ENCODE measurements at regions not wholly inside any gene's neighbourhood (a gene's known extent, or its start where the extent isn't known, plus 50 kb on each side); places are given as distances from the start of the nearest gene placed in this dataset.

DNA sequence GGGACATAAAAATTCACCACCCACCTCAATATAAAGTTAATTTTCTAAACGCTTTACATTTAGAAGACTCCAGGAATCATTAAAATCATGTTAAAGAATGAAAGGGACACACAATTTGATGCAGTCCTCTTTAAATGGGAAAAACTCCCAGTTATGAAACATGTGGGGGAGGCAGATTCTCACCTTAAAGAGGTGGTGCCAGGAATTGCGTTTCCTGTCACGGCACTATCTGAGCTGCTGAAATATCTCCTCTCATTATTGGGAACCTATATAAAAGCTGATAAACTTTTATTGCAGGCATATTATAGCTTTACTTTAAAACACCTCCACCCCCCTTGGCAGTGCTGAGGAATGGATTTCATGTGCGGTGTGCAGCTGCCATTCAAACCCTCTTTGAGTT, 94.8 kb upstream of the SORCS3 start:
- Histone ChIP-seq H3K4me3 (ENCODE audit: low read depth in 2 of 2, low read length in 1 of 2) (no peak overlapping the region), H3K9ac (no peak overlapping the region), H3K27me3 (ENCODE audit: insufficient read depth) (no peaks in the 10 kb centered on the region), H3K79me2 (ENCODE audit: insufficient read depth) (no peaks in the 10 kb centered on the region), H3K9me2 (no peaks in the 10 kb centered on the region), H3K9me3 (no peaks in the 10 kb centered on the region), H3K4me1 (ENCODE audit: control insufficient read depth in 1 of 2, insufficient read depth in 2 of 2, low read depth in 1 of 2, low read length in 1 of 2) (no peaks in the 10 kb centered on the region), H4K20me1 (ENCODE audit: insufficient read depth) (no peaks in the 10 kb centered on the region), H2AFZ (ENCODE audit: low read depth) (no peak overlapping the region), H3K27ac (ENCODE audit: low read depth in 2 of 2, low read length in 1 of 2) (no peak overlapping the region), H3K36me3 (replicated peaks in 1 of 2; ENCODE audit: control insufficient read depth in 1 of 2, insufficient read depth in 2 of 2, low read length in 1 of 2) (no peaks in the 10 kb centered on the region), H3F3A (replicated peaks; ENCODE audit: insufficient read depth) (no peaks in the 10 kb centered on the region), H3K4me2 (no peak overlapping the region)
- no peak for DNase-seq
- TF ChIP-seq TEAD4 (IDR thresholded peaks at IDR 0.05; ENCODE audit: borderline replicate concordance, insufficient read depth) = no peak
- no peak for TF ChIP-seq FOSL2 (IDR thresholded peaks at IDR 0.05; ENCODE audit: borderline replicate concordance, low read depth)
- no peak for TF ChIP-seq RCOR1 (IDR thresholded peaks at IDR 0.05; ENCODE audit: low read length)
- no peak for TF ChIP-seq GATA2 (CRISPR knock-in tag; IDR thresholded peaks at IDR 0.05)
- TF ChIP-seq, protein P1, sequence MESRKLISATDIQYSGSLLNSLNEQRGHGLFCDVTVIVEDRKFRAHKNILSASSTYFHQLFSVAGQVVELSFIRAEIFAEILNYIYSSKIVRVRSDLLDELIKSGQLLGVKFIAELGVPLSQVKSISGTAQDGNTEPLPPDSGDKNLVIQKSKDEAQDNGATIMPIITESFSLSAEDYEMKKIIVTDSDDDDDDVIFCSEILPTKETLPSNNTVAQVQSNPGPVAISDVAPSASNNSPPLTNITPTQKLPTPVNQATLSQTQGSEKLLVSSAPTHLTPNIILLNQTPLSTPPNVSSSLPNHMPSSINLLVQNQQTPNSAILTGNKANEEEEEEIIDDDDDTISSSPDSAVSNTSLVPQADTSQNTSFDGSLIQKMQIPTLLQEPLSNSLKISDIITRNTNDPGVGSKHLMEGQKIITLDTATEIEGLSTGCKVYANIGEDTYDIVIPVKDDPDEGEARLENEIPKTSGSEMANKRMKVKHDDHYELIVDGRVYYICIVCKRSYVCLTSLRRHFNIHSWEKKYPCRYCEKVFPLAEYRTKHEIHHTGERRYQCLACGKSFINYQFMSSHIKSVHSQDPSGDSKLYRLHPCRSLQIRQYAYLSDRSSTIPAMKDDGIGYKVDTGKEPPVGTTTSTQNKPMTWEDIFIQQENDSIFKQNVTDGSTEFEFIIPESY (IDR thresholded peaks at IDR 0.05; ENCODE audit: borderline replicate concordance, low read depth) = no peak
- no peak for TF ChIP-seq RFX5 (IDR thresholded peaks at IDR 0.05; ENCODE audit: low read length)
- no peak for TF ChIP-seq TCF12 (IDR thresholded peaks at IDR 0.05)
- 77% methylated on average over 4 of the region's 4 CpGs for WGBS (ENCODE audit: low lambda C conversion rate)
- ChIA-PET POLR2A (no interaction called here), CTCF (interaction anchor here (0.5 to 1.5 kb wide), 3 partner anchors 10 to 152 kb away, joined by 3 to 6 read pairs (median 3); no protein-coding TSS in a partner anchor)

DNA sequence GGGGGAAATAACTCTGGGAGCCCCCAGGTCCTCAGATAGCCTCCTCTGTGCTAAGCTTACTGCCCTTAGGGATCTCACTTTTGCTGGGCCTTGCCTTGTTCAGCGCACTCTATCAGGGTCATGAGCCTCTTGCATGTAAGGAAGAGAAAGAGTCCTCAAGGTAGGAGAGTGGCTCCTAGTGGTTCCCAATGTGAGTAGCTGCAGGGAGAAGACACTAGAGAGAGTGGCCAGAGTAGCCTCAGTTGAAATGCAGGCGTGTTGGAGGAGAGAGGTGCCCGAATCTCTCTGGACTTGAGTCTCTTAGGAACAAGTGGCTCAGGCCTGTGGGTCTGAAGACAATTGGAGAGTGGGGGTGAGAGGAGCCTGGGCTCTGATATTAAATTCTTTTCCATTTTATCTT, 94.3 kb upstream of the SORCS3 start:
- DNase-seq = no peak
- TF ChIP-seq RAD21 (IDR thresholded peaks at IDR 0.05; ENCODE audit: low read length) (peak; percentile 23), CHD2 (IDR thresholded peaks at IDR 0.05; ENCODE audit: low read length, partially characterized antibody) (no peak)
- no peaks in the 10 kb centered on the region for H3K27me3 ChIP-seq (ENCODE audit: insufficient read depth)
- no peaks in the 10 kb centered on the region for H3K79me2 ChIP-seq (ENCODE audit: insufficient read depth)
- no peaks in the 10 kb centered on the region for H3K4me1 ChIP-seq (ENCODE audit: control insufficient read depth in 1 of 2, insufficient read depth in 2 of 2, low read depth in 1 of 2, low read length in 1 of 2)
- H2AFZ ChIP-seq (ENCODE audit: low read depth) = no peak overlapping the region
- no peaks in the 10 kb centered on the region for H3K9me2 ChIP-seq
- no peaks in the 10 kb centered on the region for H4K20me1 ChIP-seq (ENCODE audit: insufficient read depth)
- no peaks in the 10 kb centered on the region for H3K36me3 ChIP-seq (replicated peaks in 1 of 2; ENCODE audit: control insufficient read depth in 1 of 2, insufficient read depth in 2 of 2, low read length in 1 of 2)
- no peak overlapping the region for H3K27ac ChIP-seq (ENCODE audit: low read depth in 2 of 2, low read length in 1 of 2)
- H3K4me3 ChIP-seq (ENCODE audit: low read depth in 2 of 2, low read length in 1 of 2) = no peak overlapping the region
- WGBS (ENCODE audit: low lambda C conversion rate) = 36% methylated on average over 3 of the region's 3 CpGs
- H3K9me3 ChIP-seq = no peaks in the 10 kb centered on the region
- H3F3A ChIP-seq (replicated peaks; ENCODE audit: insufficient read depth) = no peaks in the 10 kb centered on the region
- ChIA-PET POLR2A (no interaction called here), CTCF (interaction anchor here (0.5 to 1.5 kb wide), 4 partner anchors 10 to 153 kb away, joined by 3 to 6 read pairs (median 3); no protein-coding TSS in a partner anchor)
- H3K4me2 ChIP-seq = no peak overlapping the region
- H3K9ac ChIP-seq = no peak overlapping the region

DNA sequence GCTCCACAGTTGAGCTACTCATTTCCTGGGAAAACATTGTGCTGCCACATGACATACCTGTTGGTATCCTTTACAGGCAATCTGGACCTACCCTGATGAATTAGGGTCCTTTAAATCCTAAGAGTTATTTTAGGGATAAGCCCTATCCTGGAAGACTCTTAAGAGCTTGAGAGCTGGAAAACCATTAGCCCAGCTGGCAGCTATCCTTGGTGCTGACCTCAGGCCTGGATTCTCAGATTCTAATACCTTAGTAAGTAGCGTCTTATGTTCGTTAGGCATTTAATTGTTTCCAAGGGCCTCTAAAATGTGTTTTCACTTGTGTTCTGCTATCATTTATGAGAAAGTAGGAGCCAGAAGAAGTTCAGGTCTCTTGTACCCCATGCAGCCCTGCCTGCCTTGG, 93.0 kb upstream of the SORCS3 start:
- Histone ChIP-seq H3K27me3 (ENCODE audit: insufficient read depth) (no peaks in the 10 kb centered on the region), H3K4me3 (ENCODE audit: low read depth in 2 of 2, low read length in 1 of 2) (no peak overlapping the region), H3K27ac (ENCODE audit: low read depth in 2 of 2, low read length in 1 of 2) (no peak overlapping the region), H3F3A (replicated peaks; ENCODE audit: insufficient read depth) (no peaks in the 10 kb centered on the region), H2AFZ (ENCODE audit: low read depth) (no peak overlapping the region), H3K9me3 (no peaks in the 10 kb centered on the region), H3K4me2 (no peak overlapping the region), H3K36me3 (replicated peaks in 1 of 2; ENCODE audit: control insufficient read depth in 1 of 2, insufficient read depth in 2 of 2, low read length in 1 of 2) (no peaks in the 10 kb centered on the region), H3K9ac (no peak overlapping the region), H4K20me1 (ENCODE audit: insufficient read depth) (no peaks in the 10 kb centered on the region), H3K79me2 (ENCODE audit: insufficient read depth) (no peaks in the 10 kb centered on the region), H3K9me2 (no peaks in the 10 kb centered on the region), H3K4me1 (ENCODE audit: control insufficient read depth in 1 of 2, insufficient read depth in 2 of 2, low read depth in 1 of 2, low read length in 1 of 2) (no peaks in the 10 kb centered on the region)
- DNase-seq = no peak
- ChIA-PET POLR2A (no interaction called here), CTCF (interaction anchor here (0.9 to 1.3 kb wide), 2 partner anchors 31 to 74 kb away, joined by 3 read pairs; no protein-coding TSS in a partner anchor)
- 95% methylated on average over 2 of the region's 2 CpGs for WGBS (ENCODE audit: low lambda C conversion rate)
- no peak for TF ChIP-seq RFX5 (IDR thresholded peaks at IDR 0.05; ENCODE audit: low read length)
- no peak for TF ChIP-seq POLR2AphosphoS5 (IDR thresholded peaks at IDR 0.05; ENCODE audit: low read depth, low read length)
- no peak for TF ChIP-seq FOXM1 (IDR thresholded peaks at IDR 0.05; ENCODE audit: low read depth)
- TF ChIP-seq, protein P2, sequence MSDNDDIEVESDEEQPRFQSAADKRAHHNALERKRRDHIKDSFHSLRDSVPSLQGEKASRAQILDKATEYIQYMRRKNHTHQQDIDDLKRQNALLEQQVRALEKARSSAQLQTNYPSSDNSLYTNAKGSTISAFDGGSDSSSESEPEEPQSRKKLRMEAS (IDR thresholded peaks at IDR 0.05; ENCODE audit: low read depth) = no peak
- TF ChIP-seq, protein P3, sequence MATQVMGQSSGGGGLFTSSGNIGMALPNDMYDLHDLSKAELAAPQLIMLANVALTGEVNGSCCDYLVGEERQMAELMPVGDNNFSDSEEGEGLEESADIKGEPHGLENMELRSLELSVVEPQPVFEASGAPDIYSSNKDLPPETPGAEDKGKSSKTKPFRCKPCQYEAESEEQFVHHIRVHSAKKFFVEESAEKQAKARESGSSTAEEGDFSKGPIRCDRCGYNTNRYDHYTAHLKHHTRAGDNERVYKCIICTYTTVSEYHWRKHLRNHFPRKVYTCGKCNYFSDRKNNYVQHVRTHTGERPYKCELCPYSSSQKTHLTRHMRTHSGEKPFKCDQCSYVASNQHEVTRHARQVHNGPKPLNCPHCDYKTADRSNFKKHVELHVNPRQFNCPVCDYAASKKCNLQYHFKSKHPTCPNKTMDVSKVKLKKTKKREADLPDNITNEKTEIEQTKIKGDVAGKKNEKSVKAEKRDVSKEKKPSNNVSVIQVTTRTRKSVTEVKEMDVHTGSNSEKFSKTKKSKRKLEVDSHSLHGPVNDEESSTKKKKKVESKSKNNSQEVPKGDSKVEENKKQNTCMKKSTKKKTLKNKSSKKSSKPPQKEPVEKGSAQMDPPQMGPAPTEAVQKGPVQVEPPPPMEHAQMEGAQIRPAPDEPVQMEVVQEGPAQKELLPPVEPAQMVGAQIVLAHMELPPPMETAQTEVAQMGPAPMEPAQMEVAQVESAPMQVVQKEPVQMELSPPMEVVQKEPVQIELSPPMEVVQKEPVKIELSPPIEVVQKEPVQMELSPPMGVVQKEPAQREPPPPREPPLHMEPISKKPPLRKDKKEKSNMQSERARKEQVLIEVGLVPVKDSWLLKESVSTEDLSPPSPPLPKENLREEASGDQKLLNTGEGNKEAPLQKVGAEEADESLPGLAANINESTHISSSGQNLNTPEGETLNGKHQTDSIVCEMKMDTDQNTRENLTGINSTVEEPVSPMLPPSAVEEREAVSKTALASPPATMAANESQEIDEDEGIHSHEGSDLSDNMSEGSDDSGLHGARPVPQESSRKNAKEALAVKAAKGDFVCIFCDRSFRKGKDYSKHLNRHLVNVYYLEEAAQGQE (IDR thresholded peaks at IDR 0.05; ENCODE audit: low read depth, low read length) = peak; percentile 92
